Esophagus squamous epithelium (tissue), 4 donors: ENCODE measurements at regions not wholly inside any gene's neighbourhood (a gene's known extent, or its start where the extent isn't known, plus 50 kb on each side); places are given as distances from the start of the nearest gene placed in this dataset.

Experiments
- POLR2A ChIP-seq, 4 donors: fragments of 450-650 bp; IDR thresholded peaks; one replicate each; pipeline ENCODE4 v1.6.1; 2017; ENCODE audit warnings: antibody characterized with exemption in 4 of 4, mild to moderate bottlenecking in 4 of 4, moderate library complexity in 3 of 4
- TF ChIP-seq, protein P1 (sequence below), 6 experiments: fragments of 450-650 bp in 4 of 6; fragments of 200-600 bp in 2 of 6; sonication (generic) in 2 of 6; IDR thresholded peaks; one replicate each; pipeline ENCODE4 v1.5.1; 2016 to 2019; ENCODE audit warnings: antibody characterized with exemption in 6 of 6, mild to moderate bottlenecking in 4 of 6, moderate library complexity in 4 of 6

DNA sequence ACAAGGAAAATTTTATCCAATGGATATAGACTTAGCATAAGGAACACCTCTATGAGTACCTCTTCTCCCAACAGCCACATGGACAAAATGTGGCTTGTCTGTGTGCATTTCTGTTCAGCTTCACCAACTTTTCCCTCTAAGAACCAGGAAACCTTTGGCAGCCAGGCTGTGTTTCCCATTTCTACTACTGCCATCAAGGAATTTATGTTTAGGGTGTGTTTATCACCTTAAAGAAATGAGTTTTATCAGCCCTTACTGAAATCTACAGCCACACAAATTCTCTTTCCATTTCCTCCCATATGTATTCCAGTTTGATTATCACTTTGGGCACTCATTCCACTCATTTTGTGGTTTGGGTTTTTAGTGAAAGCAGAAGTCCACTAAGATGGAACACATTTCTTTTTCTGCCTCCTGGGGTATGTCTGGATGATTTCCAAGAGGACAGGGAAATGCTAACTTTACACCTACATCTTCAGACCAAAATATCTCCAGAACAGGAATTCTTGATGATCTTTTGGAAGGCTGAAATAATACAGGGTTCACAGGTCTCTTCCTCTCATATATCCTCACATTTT is 82.6 kb upstream of the MAOA start:
- TF ChIP-seq, protein P1, sequence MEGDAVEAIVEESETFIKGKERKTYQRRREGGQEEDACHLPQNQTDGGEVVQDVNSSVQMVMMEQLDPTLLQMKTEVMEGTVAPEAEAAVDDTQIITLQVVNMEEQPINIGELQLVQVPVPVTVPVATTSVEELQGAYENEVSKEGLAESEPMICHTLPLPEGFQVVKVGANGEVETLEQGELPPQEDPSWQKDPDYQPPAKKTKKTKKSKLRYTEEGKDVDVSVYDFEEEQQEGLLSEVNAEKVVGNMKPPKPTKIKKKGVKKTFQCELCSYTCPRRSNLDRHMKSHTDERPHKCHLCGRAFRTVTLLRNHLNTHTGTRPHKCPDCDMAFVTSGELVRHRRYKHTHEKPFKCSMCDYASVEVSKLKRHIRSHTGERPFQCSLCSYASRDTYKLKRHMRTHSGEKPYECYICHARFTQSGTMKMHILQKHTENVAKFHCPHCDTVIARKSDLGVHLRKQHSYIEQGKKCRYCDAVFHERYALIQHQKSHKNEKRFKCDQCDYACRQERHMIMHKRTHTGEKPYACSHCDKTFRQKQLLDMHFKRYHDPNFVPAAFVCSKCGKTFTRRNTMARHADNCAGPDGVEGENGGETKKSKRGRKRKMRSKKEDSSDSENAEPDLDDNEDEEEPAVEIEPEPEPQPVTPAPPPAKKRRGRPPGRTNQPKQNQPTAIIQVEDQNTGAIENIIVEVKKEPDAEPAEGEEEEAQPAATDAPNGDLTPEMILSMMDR (IDR thresholded peaks at IDR 0.05) = no peak
- no peak for TF ChIP-seq POLR2A (IDR thresholded peaks at IDR 0.05)
